Calu3 (cell line): ENCODE measurements at regions not wholly inside any gene's neighbourhood (a gene's known extent, or its start where the extent isn't known, plus 50 kb on each side); places are given as distances from the start of the nearest gene placed in this dataset.

Source experiments
- BruUV-seq: library from RNA; stranded (reverse); fragments of 400-500 nt; replicated peaks from 2 replicates; lab custom pipeline; 2021; lab: Mats Ljungman, UMichigan
- CTCF ChIA-PET: fragments of 300-600 bp; sonication (Branson Sonifier 250); formaldehyde crosslinking; loops from one replicate; lab custom pipeline; 2022; ENCODE audit warnings: antibody characterized with exemption; lab: Charles Lee
- DNase-seq: peaks from one replicate; pipeline ENCODE4 v3.0.0; 2022
- H3K27ac Mint-ChIP-seq: one replicate; pipeline ENCODE4 v1.8.0; 2022; ENCODE audit warnings: mixed read lengths; ENCODE audit not compliant: unreplicated experiment
- H3K27me3 Mint-ChIP-seq: one replicate; pipeline ENCODE4 v1.8.0; 2022; ENCODE audit warnings: mixed read lengths; ENCODE audit not compliant: unreplicated experiment
- H3K36me3 Mint-ChIP-seq: one replicate; pipeline ENCODE4 v1.8.0; 2022; ENCODE audit warnings: mild to moderate bottlenecking, moderate library complexity, mixed read lengths; ENCODE audit not compliant: insufficient read depth, unreplicated experiment
- H3K4me1 Mint-ChIP-seq: one replicate; pipeline ENCODE4 v1.8.0; 2022; ENCODE audit warnings: mild to moderate bottlenecking, low read depth, mixed read lengths; ENCODE audit not compliant: unreplicated experiment
- H3K4me3 Mint-ChIP-seq: one replicate; pipeline ENCODE4 v1.8.0; 2022; ENCODE audit warnings: mild to moderate bottlenecking, low read depth, moderate library complexity, mixed read lengths; ENCODE audit not compliant: unreplicated experiment
- H3K9me3 Mint-ChIP-seq: one replicate; pipeline ENCODE4 v1.8.0; 2022; ENCODE audit warnings: low read depth, mixed read lengths; ENCODE audit not compliant: unreplicated experiment
- CTCF ChIP-seq: fragments of 200-600 bp; IDR thresholded peaks from one replicate; pipeline ENCODE4 v1.8.0; 2022; ENCODE audit warnings: antibody characterized with exemption; ENCODE audit not compliant: unreplicated experiment
- intact Hi-C: fragments of 100-400 bp; cut with micrococcal nuclease; formaldehyde crosslinking; loops from one replicate; pipeline ENCODE4 v1.10.0; 2022; ENCODE audit not compliant: unreplicated experiment

- TF ChIP-seq CTCF, result no peak
- intact Hi-C loops, result no loop called here
- Mint-ChIP-seq H3K4me1 (no peaks in the 10 kb centered on the region), H3K36me3 (no peaks in the 10 kb centered on the region), H3K27ac (no peak overlapping the region), H3K27me3 (peaks cover 16% of the 10 kb centered on the region), H3K9me3 (no peaks in the 10 kb centered on the region), H3K4me3 (no peak overlapping the region)
- CTCF ChIA-PET, result no interaction called here
- no TSS peak for BruUV-seq
- no peak for DNase-seq
These were observed 213.9 kb downstream of the TBX5 start for GRCh38 chr12:114192013-114192412.

- H3K36me3 Mint-ChIP-seq, result no peaks in the 10 kb centered on the region
- no peaks in the 10 kb centered on the region for H3K9me3 Mint-ChIP-seq
- H3K4me1 Mint-ChIP-seq, result no peaks in the 10 kb centered on the region
- no peak overlapping the region for H3K27ac Mint-ChIP-seq
- DNase-seq, result no peak
- intact Hi-C loops, result no loop called here
- peaks cover 16% of the 10 kb centered on the region for H3K27me3 Mint-ChIP-seq
- no peak overlapping the region for H3K4me3 Mint-ChIP-seq
- CTCF ChIA-PET, result no interaction called here
- TF ChIP-seq CTCF, result no peak
- BruUV-seq, result no TSS peak
These were observed 214.4 kb downstream of the TBX5 start for GRCh38 chr12:114191581-114191980.

- H3K9me3 Mint-ChIP-seq, result no peaks in the 10 kb centered on the region
- H3K36me3 Mint-ChIP-seq, result no peaks in the 10 kb centered on the region
- peaks cover 16% of the 10 kb centered on the region for H3K27me3 Mint-ChIP-seq
- H3K27ac Mint-ChIP-seq, result no peak overlapping the region
- no peak for TF ChIP-seq CTCF
- no peak for DNase-seq
- no peaks in the 10 kb centered on the region for H3K4me1 Mint-ChIP-seq
- CTCF ChIA-PET, result no interaction called here
- intact Hi-C loops, result no loop called here
- no TSS peak for BruUV-seq
- no peak overlapping the region for H3K4me3 Mint-ChIP-seq
These were observed 215.0 kb downstream of the TBX5 start for GRCh38 chr12:114190971-114191370.

GRCh38 chr12:114189266-114189665 is 216.7 kb downstream of the TBX5 start:
- H3K9me3 Mint-ChIP-seq, result no peaks in the 10 kb centered on the region
- no peaks in the 10 kb centered on the region for H3K4me1 Mint-ChIP-seq
- peaks cover 16% of the 10 kb centered on the region for H3K27me3 Mint-ChIP-seq
- CTCF ChIA-PET, result no interaction called here
- no peak for TF ChIP-seq CTCF
- no TSS peak for BruUV-seq
- H3K36me3 Mint-ChIP-seq, result no peaks in the 10 kb centered on the region
- H3K27ac Mint-ChIP-seq, result no peak overlapping the region
- DNase-seq, result no peak
- intact Hi-C loops, result no loop called here
- no peak overlapping the region for H3K4me3 Mint-ChIP-seq
